Stimulated activated CD4-positive, alpha-beta T cell treated with anti-CD3 and anti-CD28 coated beads, Interleukin-4, amount 100 ng/mL, for 48 hours (primary cell): ENCODE measurements at regions not wholly inside any gene's neighbourhood (a gene's known extent, or its start where the extent isn't known, plus 50 kb on each side); places are given as distances from the start of the nearest gene placed in this dataset.

Experiments used
- DNase-seq, 2 donors: peaks; one replicate each; pipeline ENCODE4 v3.0.0-alpha.2; 2020; ENCODE audit warnings: low read depth in 2 of 2

- DNase-seq, result no peak
Measured at GRCh38 chr3:159897331-159898075, 91.1 kb upstream of the IL12A start.

GRCh38 chr3:159898147-159898546 is 90.5 kb upstream of the IL12A start:
- no peak for DNase-seq

GRCh38 chr3:159899166-159899565 is 89.5 kb upstream of the IL12A start:
- DNase-seq, result no peak

- DNase-seq, result no peak
Measured at GRCh38 chr3:159902546-159903314, 85.9 kb upstream of the IL12A start.

- no peak for DNase-seq
Measured at GRCh38 chr3:159904455-159904854, 84.2 kb upstream of the IL12A start.

GRCh38 chr3:159904911-159905310 is 83.7 kb upstream of the IL12A start:
- no peak for DNase-seq

GRCh38 chr3:159907828-159908227 is 80.8 kb upstream of the IL12A start:
- DNase-seq, result no peak

- DNase-seq, result no peak
Measured at GRCh38 chr3:159910991-159911663, 77.5 kb upstream of the IL12A start.

GRCh38 chr3:159911664-159912037 is 77.0 kb upstream of the IL12A start:
- DNase-seq, result no peak

- DNase-seq, result no peak
Measured at GRCh38 chr3:159913712-159914414, 74.8 kb upstream of the IL12A start.

- no peak for DNase-seq
Measured at GRCh38 chr3:159914426-159914825, 74.2 kb upstream of the IL12A start.

GRCh38 chr3:159916052-159916451 is 72.6 kb upstream of the IL12A start:
- DNase-seq, result no peak

- no peak for DNase-seq
Measured at GRCh38 chr3:159917141-159917540, 71.5 kb upstream of the IL12A start.

GRCh38 chr3:159919873-159920272 is 68.8 kb upstream of the IL12A start:
- DNase-seq, result no peak

- DNase-seq, result no peak
Measured at GRCh38 chr3:159922193-159922840, 66.3 kb upstream of the IL12A start.

GRCh38 chr3:159922861-159923312 is 65.7 kb upstream of the IL12A start:
- no peak for DNase-seq

- DNase-seq, result no peak
Measured at GRCh38 chr3:159923336-159923735, 65.3 kb upstream of the IL12A start.

- DNase-seq, result no peak
Measured at GRCh38 chr3:159923956-159924355, 64.7 kb upstream of the IL12A start.

- no peak for DNase-seq
Measured at GRCh38 chr3:159924411-159924810, 64.2 kb upstream of the IL12A start.

GRCh38 chr3:159925248-159925647 is 63.4 kb upstream of the IL12A start:
- DNase-seq, result no peak

GRCh38 chr3:159926573-159926972 is 62.1 kb upstream of the IL12A start:
- DNase-seq, result no peak
